GM23338 (cell line): ENCODE measurements at regions not wholly inside any gene's neighbourhood (a gene's known extent, or its start where the extent isn't known, plus 50 kb on each side); places are given as distances from the start of the nearest gene placed in this dataset.
"Not testable (repeated sequence)": the region's sequence is repeated elsewhere in the genome, so short reads cannot be mapped to it uniquely, and the experiment has no call there.

ENCODE experiments used
- CREB1 ChIP-seq: fragments of 250-450 bp; sonication (Bioruptor Pico); IDR thresholded peaks from 2 replicates; pipeline ENCODE4 v1.5.0; 2020; ENCODE audit warnings: low read depth, mild to moderate bottlenecking, moderate library complexity
- CTCF ChIP-seq, 2 experiments: fragments of 200-600 bp in 1 of 2; sonication (generic) in 1 of 2; conservative IDR thresholded peaks; 2 replicates each; pipeline versions ENCODE4 v1.5.1 to v1.6.1; 2016 to 2017; ENCODE audit warnings: antibody characterized with exemption in 2 of 2, low read depth in 2 of 2, mild to moderate bottlenecking in 2 of 2, moderate library complexity in 1 of 2
- EZH2 ChIP-seq: fragments of 200-600 bp; sonication (generic); IDR thresholded peaks from one replicate; pipeline ENCODE4 v1.8.0; 2017; ENCODE audit warnings: antibody characterized with exemption, mild to moderate bottlenecking, low read depth; ENCODE audit not compliant: unreplicated experiment
- EZH2phosphoT487 ChIP-seq: fragments of 200-600 bp; sonication (generic); IDR thresholded peaks from one replicate; pipeline ENCODE4 v1.8.1; 2018; ENCODE audit warnings: antibody characterized with exemption; ENCODE audit not compliant: unreplicated experiment
- JUNB ChIP-seq: IDR thresholded peaks from one replicate; pipeline ENCODE4 v1.6.1; 2016; ENCODE audit warnings: antibody characterized with exemption; ENCODE audit not compliant: unreplicated experiment
- NANOG ChIP-seq: IDR thresholded peaks from 2 replicates; pipeline ENCODE4 v1.6.1; 2016; ENCODE audit warnings: antibody characterized with exemption, borderline replicate concordance
- POLR2AphosphoS5 ChIP-seq: IDR thresholded peaks from 2 replicates; pipeline ENCODE4 v1.6.1; 2016; ENCODE audit warnings: antibody characterized with exemption, low read depth
- REST ChIP-seq: IDR thresholded peaks from one replicate; pipeline ENCODE4 v1.6.1; 2018; ENCODE audit warnings: antibody characterized with exemption; ENCODE audit not compliant: unreplicated experiment
- ZNF331 ChIP-seq: fragments of 250-450 bp; sonication (Bioruptor Pico); IDR thresholded peaks from 2 replicates; pipeline ENCODE4 v1.5.0; 2020; ENCODE audit warnings: low read depth, mild to moderate bottlenecking, moderate library complexity
- ZNF462 ChIP-seq: fragments of 250-450 bp; sonication (Bioruptor Pico); IDR thresholded peaks from 2 replicates; pipeline ENCODE4 v1.5.0; 2020; ENCODE audit warnings: mild to moderate bottlenecking, moderate library complexity
- TF ChIP-seq, protein P1 (sequence below): IDR thresholded peaks from 2 replicates; pipeline ENCODE4 v1.6.1; 2016; ENCODE audit warnings: antibody characterized with exemption

DNA sequence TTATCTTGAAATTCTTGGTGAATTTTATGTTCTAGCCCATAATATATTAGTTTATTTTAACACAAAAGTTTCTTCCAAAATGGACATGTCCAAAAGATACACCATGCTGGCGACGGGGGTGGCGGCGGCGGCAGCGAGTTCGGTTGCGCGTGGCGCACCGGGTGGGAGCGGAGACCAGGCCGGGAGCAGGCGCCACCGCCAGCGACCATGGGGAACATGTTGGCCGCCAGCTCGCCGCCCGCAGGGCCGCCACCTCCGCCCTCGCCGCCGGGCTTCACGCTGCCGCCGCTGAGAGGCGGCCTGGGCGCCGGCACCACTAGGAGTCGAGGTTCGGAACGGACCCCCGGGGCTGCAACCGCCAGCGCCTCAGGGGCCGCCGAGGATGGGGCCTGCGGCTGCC is 167.2 kb downstream of the POTEG start:
- TF ChIP-seq JUNB; CTCF (conservative IDR thresholded peaks at IDR 0.05; ENCODE audit: low read depth in 2 of 2); POLR2AphosphoS5; ZNF331 (CRISPR knock-in tag); EZH2; CREB1 (CRISPR knock-in tag); REST; EZH2phosphoT487; ZNF462 (CRISPR knock-in tag); NANOG: not testable (repeated sequence)
- TF ChIP-seq, protein P1, sequence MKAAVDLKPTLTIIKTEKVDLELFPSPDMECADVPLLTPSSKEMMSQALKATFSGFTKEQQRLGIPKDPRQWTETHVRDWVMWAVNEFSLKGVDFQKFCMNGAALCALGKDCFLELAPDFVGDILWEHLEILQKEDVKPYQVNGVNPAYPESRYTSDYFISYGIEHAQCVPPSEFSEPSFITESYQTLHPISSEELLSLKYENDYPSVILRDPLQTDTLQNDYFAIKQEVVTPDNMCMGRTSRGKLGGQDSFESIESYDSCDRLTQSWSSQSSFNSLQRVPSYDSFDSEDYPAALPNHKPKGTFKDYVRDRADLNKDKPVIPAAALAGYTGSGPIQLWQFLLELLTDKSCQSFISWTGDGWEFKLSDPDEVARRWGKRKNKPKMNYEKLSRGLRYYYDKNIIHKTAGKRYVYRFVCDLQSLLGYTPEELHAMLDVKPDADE, result not testable (repeated sequence)
